Endothelial cell (in vitro differentiated cells): ENCODE measurements at regions not wholly inside any gene's neighbourhood (a gene's known extent, or its start where the extent isn't known, plus 50 kb on each side); places are given as distances from the start of the nearest gene placed in this dataset.

ENCODE experiments used
- DNase-seq: peaks from one replicate; pipeline ENCODE4 v3.0.0; 2021; ENCODE audit warnings: low spot score
- H3K27ac Mint-ChIP-seq: one replicate; pipeline ENCODE4 v1.8.0; 2021; ENCODE audit warnings: mixed read lengths, inconsistent platforms; ENCODE audit not compliant: unreplicated experiment
- H3K27me3 Mint-ChIP-seq: one replicate; pipeline ENCODE4 v1.8.0; 2021; ENCODE audit warnings: mild to moderate bottlenecking, moderate library complexity, mixed read lengths, inconsistent platforms; ENCODE audit not compliant: unreplicated experiment
- H3K36me3 Mint-ChIP-seq: one replicate; pipeline ENCODE4 v1.8.0; 2021; ENCODE audit warnings: mild to moderate bottlenecking, low read depth, mixed read lengths, inconsistent platforms; ENCODE audit not compliant: unreplicated experiment
- H3K4me1 Mint-ChIP-seq: one replicate; pipeline ENCODE4 v1.8.0; 2021; ENCODE audit warnings: mild to moderate bottlenecking, mixed read lengths, inconsistent platforms; ENCODE audit not compliant: unreplicated experiment
- H3K4me3 Mint-ChIP-seq: one replicate; pipeline ENCODE4 v1.8.0; 2021; ENCODE audit warnings: mild to moderate bottlenecking, mixed read lengths, inconsistent platforms; ENCODE audit not compliant: unreplicated experiment
- H3K9me3 Mint-ChIP-seq: one replicate; pipeline ENCODE4 v1.8.0; 2021; ENCODE audit warnings: mixed read lengths, inconsistent platforms; ENCODE audit not compliant: unreplicated experiment
- CTCF ChIP-seq: fragments of 200-600 bp; sonication (generic); IDR thresholded peaks from one replicate; pipeline ENCODE4 v1.5.0; 2021; ENCODE audit warnings: antibody characterized with exemption; ENCODE audit not compliant: unreplicated experiment

DNA sequence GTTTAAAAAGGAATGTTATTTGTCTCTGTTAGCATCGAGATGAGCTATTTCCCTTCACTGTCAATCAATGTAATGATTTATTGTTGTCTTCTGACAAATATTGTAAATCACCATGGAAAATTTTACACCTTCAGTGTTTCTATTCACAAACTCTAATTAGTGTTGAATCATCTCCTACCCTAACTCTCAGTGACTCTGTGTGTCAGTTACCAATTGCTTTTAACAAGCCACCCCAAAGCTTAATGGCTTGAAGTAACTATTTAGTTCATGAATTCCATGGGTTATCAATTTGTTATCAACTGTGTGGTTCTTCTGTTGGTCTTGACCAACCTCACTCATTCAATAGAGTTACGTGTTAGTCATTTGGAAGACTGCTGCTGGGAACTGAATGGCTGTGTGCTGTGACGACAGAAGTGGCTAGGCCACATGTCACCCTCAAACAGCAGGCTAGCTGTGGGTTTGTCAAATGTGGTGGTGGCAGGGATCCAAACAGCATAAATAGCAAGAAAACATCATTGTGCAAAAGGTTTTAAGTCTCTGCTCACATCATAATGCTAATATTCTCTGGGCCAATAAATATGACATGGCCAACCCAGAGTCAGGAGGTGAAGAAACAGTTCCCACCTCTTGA, 910.8 kb upstream of the CDH2 start:
- no peak overlapping the region for H3K4me3 Mint-ChIP-seq
- TF ChIP-seq CTCF = no peak
- DNase-seq = no peak

DNA sequence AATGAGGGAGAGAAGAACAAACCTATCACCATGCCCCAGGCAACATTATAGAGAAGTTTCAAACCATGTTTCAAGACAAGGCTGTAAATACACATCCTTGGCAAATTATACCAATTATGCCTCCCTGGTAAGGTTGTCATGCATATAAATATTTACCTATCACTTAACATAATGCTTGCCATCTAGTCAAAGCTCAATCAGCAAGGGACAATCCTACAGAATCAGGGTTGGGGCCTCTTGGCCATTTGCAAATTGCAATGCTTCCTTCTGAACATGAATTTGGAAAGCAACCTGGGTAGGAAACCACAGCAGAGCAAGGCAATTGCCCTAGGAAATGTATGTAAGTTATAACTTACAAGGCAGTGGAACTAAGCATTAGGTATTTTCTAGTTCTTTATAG, 907.2 kb upstream of the CDH2 start:
- H3K9me3 Mint-ChIP-seq = no peaks in the 10 kb centered on the region
- no peak overlapping the region for H3K4me3 Mint-ChIP-seq
- TF ChIP-seq CTCF = no peak
- DNase-seq = no peak
- H3K27ac Mint-ChIP-seq = no peak overlapping the region
- no peaks in the 10 kb centered on the region for H3K36me3 Mint-ChIP-seq
- peaks cover 4% of the 10 kb centered on the region for H3K4me1 Mint-ChIP-seq
- H3K27me3 Mint-ChIP-seq = no peaks in the 10 kb centered on the region

More for the DNA sequence above, 910.8 kb upstream of the CDH2 start:
- H3K9me3 Mint-ChIP-seq = no peaks in the 10 kb centered on the region
- H3K36me3 Mint-ChIP-seq = no peaks in the 10 kb centered on the region
- H3K4me1 Mint-ChIP-seq = no peaks in the 10 kb centered on the region
- no peaks in the 10 kb centered on the region for H3K27me3 Mint-ChIP-seq
- H3K27ac Mint-ChIP-seq = no peak overlapping the region

- peaks cover 4% of the 10 kb centered on the region for H3K4me1 Mint-ChIP-seq
- no peak for DNase-seq
- H3K4me3 Mint-ChIP-seq = no peak overlapping the region
- H3K9me3 Mint-ChIP-seq = no peaks in the 10 kb centered on the region
- H3K36me3 Mint-ChIP-seq = no peaks in the 10 kb centered on the region
- H3K27ac Mint-ChIP-seq = no peak overlapping the region
- H3K27me3 Mint-ChIP-seq = no peaks in the 10 kb centered on the region
- no peak for TF ChIP-seq CTCF
Observed at GRCh38 chr18:29083545-29083944, 906.6 kb upstream of the CDH2 start.

- peak overlapping the region; percentile 38 for H3K27ac Mint-ChIP-seq
- H3K27me3 Mint-ChIP-seq = no peaks in the 10 kb centered on the region
- peaks cover 11% of the 10 kb centered on the region for H3K4me1 Mint-ChIP-seq
- H3K36me3 Mint-ChIP-seq = no peaks in the 10 kb centered on the region
- no peaks in the 10 kb centered on the region for H3K9me3 Mint-ChIP-seq
- no peak for DNase-seq
- no peak for TF ChIP-seq CTCF
- no peak overlapping the region for H3K4me3 Mint-ChIP-seq
Observed at GRCh38 chr18:29080946-29081345, 904.0 kb upstream of the CDH2 start.

GRCh38 chr18:29078273-29078672, 901.3 kb upstream of the CDH2 start:
- no peak for TF ChIP-seq CTCF
- no peak overlapping the region for H3K27ac Mint-ChIP-seq
- H3K27me3 Mint-ChIP-seq = no peaks in the 10 kb centered on the region
- no peaks in the 10 kb centered on the region for H3K9me3 Mint-ChIP-seq
- H3K36me3 Mint-ChIP-seq = no peaks in the 10 kb centered on the region
- no peak overlapping the region for H3K4me3 Mint-ChIP-seq
- peaks cover 11% of the 10 kb centered on the region for H3K4me1 Mint-ChIP-seq
- no peak for DNase-seq
